ENCODE measurements at regions not wholly inside any gene's neighbourhood (a gene's known extent, or its start where the extent isn't known, plus 50 kb on each side); places are given as distances from the start of the nearest gene placed in this dataset.
"Not testable (repeated sequence)": the region's sequence is repeated elsewhere in the genome, so short reads cannot be mapped to it uniquely, and the experiment has no call there.

DNA sequence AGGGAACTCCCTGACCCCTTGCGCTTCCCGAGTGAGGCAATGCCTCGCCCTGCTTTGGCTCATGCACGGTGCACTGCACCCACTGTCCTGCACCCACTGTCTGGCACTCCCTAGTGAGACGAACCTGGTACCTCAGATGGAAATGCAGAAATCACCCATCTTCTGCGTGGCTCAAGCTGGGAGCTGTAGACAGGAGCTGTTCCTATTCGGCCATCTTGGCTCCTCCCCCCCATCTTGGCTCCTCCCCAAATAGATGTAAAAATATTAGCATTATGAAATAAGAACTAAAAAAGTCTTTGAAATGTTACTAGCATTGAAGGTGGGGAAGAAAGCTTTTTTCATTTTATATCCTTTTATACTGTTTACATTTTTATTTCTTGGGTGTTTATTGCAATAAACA lies 525.9 kb upstream of the PPP2R3A start:
- H3K79me2 ChIP-seq (ENCODE audit: insufficient read depth, low read depth, low read length); H3K9me2 ChIP-seq (ENCODE audit: insufficient read depth, low read length); H3K4me3 ChIP-seq (ENCODE audit: low read depth, low read length, poor library complexity, severe bottlenecking); H3K4me2 ChIP-seq (ENCODE audit: low read length); H3K27ac ChIP-seq (ENCODE audit: low read depth, low read length, poor library complexity, severe bottlenecking); H2AFZ ChIP-seq (ENCODE audit: low read length); CTCF ChIA-PET (ENCODE audit: unreplicated experiment); H3K9me3 ChIP-seq (ENCODE audit: low read length); H4K20me1 ChIP-seq (ENCODE audit: insufficient read depth, low read length); intact Hi-C loops (cut with micrococcal nuclease; ENCODE audit: unreplicated experiment); DNase-seq (ENCODE audit: low spot score); POLR2A ChIA-PET; BruUV-seq (replicated peaks); H3K4me1 ChIP-seq (ENCODE audit: insufficient read depth, low read length, poor library complexity, severe bottlenecking); H3K36me3 ChIP-seq (ENCODE audit: insufficient read depth, low read length): not testable (repeated sequence)

DNA sequence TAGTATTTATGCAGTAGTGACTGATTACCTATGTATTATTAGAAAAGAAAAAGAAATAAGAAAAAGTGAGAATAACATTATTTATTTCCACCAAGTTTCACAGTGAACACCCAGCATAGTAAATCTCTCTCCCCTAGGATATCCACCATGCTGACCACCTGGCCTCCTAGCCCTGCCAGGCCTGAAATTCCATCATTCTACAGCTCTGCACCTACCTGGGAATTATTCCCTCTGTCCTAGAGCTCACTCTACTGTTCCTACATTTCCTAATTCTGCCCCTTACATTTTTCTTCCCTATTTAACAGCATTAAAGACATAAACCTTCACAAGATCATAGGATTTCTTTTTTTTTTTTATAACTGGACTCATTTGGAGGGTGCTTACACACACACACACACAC lies 525.3 kb upstream of the PPP2R3A start:
- H3K36me3 ChIP-seq (ENCODE audit: insufficient read depth, low read length), result no peaks in the 10 kb centered on the region
- no peak overlapping the region for H2AFZ ChIP-seq (ENCODE audit: low read length)
- no peaks in the 10 kb centered on the region for H3K79me2 ChIP-seq (ENCODE audit: insufficient read depth, low read depth, low read length)
- H3K27ac ChIP-seq (ENCODE audit: low read depth, low read length, poor library complexity, severe bottlenecking), result no peak overlapping the region
- no peak for TF ChIP-seq EZH2phosphoT487 (IDR thresholded peaks at IDR 0.05; ENCODE audit: borderline replicate concordance, low read depth, low read length)
- TF ChIP-seq, protein P1, sequence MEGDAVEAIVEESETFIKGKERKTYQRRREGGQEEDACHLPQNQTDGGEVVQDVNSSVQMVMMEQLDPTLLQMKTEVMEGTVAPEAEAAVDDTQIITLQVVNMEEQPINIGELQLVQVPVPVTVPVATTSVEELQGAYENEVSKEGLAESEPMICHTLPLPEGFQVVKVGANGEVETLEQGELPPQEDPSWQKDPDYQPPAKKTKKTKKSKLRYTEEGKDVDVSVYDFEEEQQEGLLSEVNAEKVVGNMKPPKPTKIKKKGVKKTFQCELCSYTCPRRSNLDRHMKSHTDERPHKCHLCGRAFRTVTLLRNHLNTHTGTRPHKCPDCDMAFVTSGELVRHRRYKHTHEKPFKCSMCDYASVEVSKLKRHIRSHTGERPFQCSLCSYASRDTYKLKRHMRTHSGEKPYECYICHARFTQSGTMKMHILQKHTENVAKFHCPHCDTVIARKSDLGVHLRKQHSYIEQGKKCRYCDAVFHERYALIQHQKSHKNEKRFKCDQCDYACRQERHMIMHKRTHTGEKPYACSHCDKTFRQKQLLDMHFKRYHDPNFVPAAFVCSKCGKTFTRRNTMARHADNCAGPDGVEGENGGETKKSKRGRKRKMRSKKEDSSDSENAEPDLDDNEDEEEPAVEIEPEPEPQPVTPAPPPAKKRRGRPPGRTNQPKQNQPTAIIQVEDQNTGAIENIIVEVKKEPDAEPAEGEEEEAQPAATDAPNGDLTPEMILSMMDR (conservative IDR thresholded peaks at IDR 0.05; ENCODE audit: low read length), result no peak
- DNase-seq (ENCODE audit: low spot score), result no peak
- no peaks in the 10 kb centered on the region for H3K4me1 ChIP-seq (ENCODE audit: insufficient read depth, low read length, poor library complexity, severe bottlenecking)
- CTCF ChIA-PET (ENCODE audit: unreplicated experiment), result no interaction called here
- POLR2A ChIA-PET, result no interaction called here
- H3K4me3 ChIP-seq (ENCODE audit: low read depth, low read length, poor library complexity, severe bottlenecking), result no peak overlapping the region
- no peak overlapping the region for H3K4me2 ChIP-seq (ENCODE audit: low read length)
- BruUV-seq (replicated peaks), result no TSS peak
- H3K9me2 ChIP-seq (ENCODE audit: insufficient read depth, low read length), result no peaks in the 10 kb centered on the region
- H3K9me3 ChIP-seq (ENCODE audit: low read length), result no peaks in the 10 kb centered on the region
- no peaks in the 10 kb centered on the region for H4K20me1 ChIP-seq (ENCODE audit: insufficient read depth, low read length)
- intact Hi-C loops (cut with micrococcal nuclease; ENCODE audit: unreplicated experiment), result no loop called here

DNA sequence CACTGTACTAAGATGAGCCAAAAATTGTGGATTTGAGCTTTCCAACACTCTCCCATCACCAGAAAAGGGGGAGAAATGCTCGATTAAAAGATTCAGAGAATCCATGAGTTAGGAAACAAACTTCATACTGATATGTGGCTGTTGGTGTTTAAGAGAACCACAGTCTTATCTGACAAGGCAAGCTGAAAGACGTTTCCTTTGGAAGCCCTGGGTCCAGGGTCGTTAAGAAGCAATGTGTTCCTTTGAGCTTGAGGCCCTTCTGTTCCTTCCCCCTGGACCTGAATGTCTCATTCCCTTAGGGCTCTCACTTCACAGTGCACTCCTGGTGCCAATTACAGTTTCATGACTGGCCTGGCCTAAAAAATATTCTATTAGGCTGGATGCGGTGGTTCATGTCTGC lies 524.8 kb upstream of the PPP2R3A start:
- no peaks in the 10 kb centered on the region for H3K79me2 ChIP-seq (ENCODE audit: insufficient read depth, low read depth, low read length)
- no peaks in the 10 kb centered on the region for H4K20me1 ChIP-seq (ENCODE audit: insufficient read depth, low read length)

More for the DNA sequence above, 524.8 kb upstream of the PPP2R3A start:
- no peaks in the 10 kb centered on the region for H3K36me3 ChIP-seq (ENCODE audit: insufficient read depth, low read length)
- no peak overlapping the region for H2AFZ ChIP-seq (ENCODE audit: low read length)
- H3K9me2 ChIP-seq (ENCODE audit: insufficient read depth, low read length), result no peaks in the 10 kb centered on the region
- TF ChIP-seq EZH2phosphoT487 (IDR thresholded peaks at IDR 0.05; ENCODE audit: borderline replicate concordance, low read depth, low read length), result no peak
- TF ChIP-seq, protein P1 (conservative IDR thresholded peaks at IDR 0.05; ENCODE audit: low read length), result no peak
- CTCF ChIA-PET (ENCODE audit: unreplicated experiment), result no interaction called here
- DNase-seq (ENCODE audit: low spot score), result no peak
- no peaks in the 10 kb centered on the region for H3K4me1 ChIP-seq (ENCODE audit: insufficient read depth, low read length, poor library complexity, severe bottlenecking)
- H3K4me2 ChIP-seq (ENCODE audit: low read length), result no peak overlapping the region
- no peak overlapping the region for H3K27ac ChIP-seq (ENCODE audit: low read depth, low read length, poor library complexity, severe bottlenecking)
- intact Hi-C loops (cut with micrococcal nuclease; ENCODE audit: unreplicated experiment), result no loop called here
- no TSS peak for BruUV-seq (replicated peaks)
- no peak overlapping the region for H3K4me3 ChIP-seq (ENCODE audit: low read depth, low read length, poor library complexity, severe bottlenecking)
- POLR2A ChIA-PET, result no interaction called here
- H3K9me3 ChIP-seq (ENCODE audit: low read length), result no peaks in the 10 kb centered on the region

Data from OCI-LY7 (cell line).